ENCODE measurements at regions not wholly inside any gene's neighbourhood (a gene's known extent, or its start where the extent isn't known, plus 50 kb on each side); places are given as distances from the start of the nearest gene placed in this dataset.

- ATAC-seq: no peak
- intact Hi-C loops (cut with micrococcal nuclease): no loop called here
Observed at GRCh38 chr7:17471325-17471724, 172.9 kb downstream of the AHR start.

GRCh38 chr7:17472518-17472917 is 174.1 kb downstream of the AHR start:
- intact Hi-C loops (cut with micrococcal nuclease): no loop called here
- no peak for ATAC-seq
- DNase-seq: no peak

More at GRCh38 chr7:17471325-17471724, 172.9 kb downstream of the AHR start:
- no peak for DNase-seq

GRCh38 chr7:17472939-17473338 is 174.5 kb downstream of the AHR start:
- intact Hi-C loops (cut with micrococcal nuclease): no loop called here
- no peak for ATAC-seq
- DNase-seq: no peak

- intact Hi-C loops (cut with micrococcal nuclease): no loop called here
- no peak for DNase-seq
- no peak for ATAC-seq
Observed at GRCh38 chr7:17474724-17475344, 176.4 kb downstream of the AHR start.

- ATAC-seq: no peak
- intact Hi-C loops (cut with micrococcal nuclease): no loop called here
Observed at GRCh38 chr7:17477182-17477581, 178.7 kb downstream of the AHR start.

GRCh38 chr7:17481118-17481517 is 182.7 kb downstream of the AHR start:
- intact Hi-C loops (cut with micrococcal nuclease): no loop called here
- ATAC-seq: no peak
- DNase-seq: no peak

More at GRCh38 chr7:17477182-17477581, 178.7 kb downstream of the AHR start:
- DNase-seq: no peak

GRCh38 chr7:17485368-17485767 is 186.9 kb downstream of the AHR start:
- intact Hi-C loops (cut with micrococcal nuclease): no loop called here
- DNase-seq (no peak), ATAC-seq (no peak)

GRCh38 chr7:17485904-17486303 is 187.5 kb downstream of the AHR start:
- intact Hi-C loops (cut with micrococcal nuclease): no loop called here
- ATAC-seq (no peak), DNase-seq (no peak)

GRCh38 chr7:17486835-17487234 is 188.4 kb downstream of the AHR start:
- DNase-seq (no peak), ATAC-seq (no peak)
- intact Hi-C loops (cut with micrococcal nuclease): no loop called here

- no peak for ATAC-seq
- intact Hi-C loops (cut with micrococcal nuclease): no loop called here
- no peak for DNase-seq
Observed at GRCh38 chr7:17487343-17487742, 188.9 kb downstream of the AHR start.

GRCh38 chr7:17488829-17489228 is 190.4 kb downstream of the AHR start:
- ATAC-seq: no peak
- intact Hi-C loops (cut with micrococcal nuclease): no loop called here

GRCh38 chr7:17489961-17490360 is 191.5 kb downstream of the AHR start:
- ATAC-seq: no peak
- intact Hi-C loops (cut with micrococcal nuclease): no loop called here
- no peak for DNase-seq

More at GRCh38 chr7:17488829-17489228, 190.4 kb downstream of the AHR start:
- DNase-seq: no peak

GRCh38 chr7:17490825-17491224 is 192.4 kb downstream of the AHR start:
- intact Hi-C loops (cut with micrococcal nuclease): no loop called here
- ATAC-seq: no peak
- no peak for DNase-seq

- intact Hi-C loops (cut with micrococcal nuclease): no loop called here
- no peak for DNase-seq
- no peak for ATAC-seq
Observed at GRCh38 chr7:17492437-17492836, 194.0 kb downstream of the AHR start.

GRCh38 chr7:17493446-17493845 is 195.0 kb downstream of the AHR start:
- intact Hi-C loops (cut with micrococcal nuclease): no loop called here
- no peak for ATAC-seq
- DNase-seq: no peak

GRCh38 chr7:17495655-17496394 is 197.4 kb downstream of the AHR start:
- ATAC-seq (no peak), DNase-seq (no peak)
- intact Hi-C loops (cut with micrococcal nuclease): no loop called here

GRCh38 chr7:17497136-17497535 is 198.7 kb downstream of the AHR start:
- no peak for ATAC-seq
- intact Hi-C loops (cut with micrococcal nuclease): no loop called here
- DNase-seq: no peak

- intact Hi-C loops (cut with micrococcal nuclease): no loop called here
- ATAC-seq (no peak), DNase-seq (no peak)
Observed at GRCh38 chr7:17497549-17498167, 199.2 kb downstream of the AHR start.

GRCh38 chr7:17498230-17498629 is 199.8 kb downstream of the AHR start:
- ATAC-seq (no peak), DNase-seq (no peak)
- intact Hi-C loops (cut with micrococcal nuclease): no loop called here

GRCh38 chr7:17500736-17501135 is 202.3 kb downstream of the AHR start:
- ATAC-seq (no peak), DNase-seq (no peak)
- intact Hi-C loops (cut with micrococcal nuclease): no loop called here
